ENCODE measurements at regions not wholly inside any gene's neighbourhood (a gene's known extent, or its start where the extent isn't known, plus 50 kb on each side); places are given as distances from the start of the nearest gene placed in this dataset.

GRCh38 chr5:110324876-110325275 is 401.6 kb downstream of the TMEM232 start:
- DNase-seq, result no peak

DNA sequence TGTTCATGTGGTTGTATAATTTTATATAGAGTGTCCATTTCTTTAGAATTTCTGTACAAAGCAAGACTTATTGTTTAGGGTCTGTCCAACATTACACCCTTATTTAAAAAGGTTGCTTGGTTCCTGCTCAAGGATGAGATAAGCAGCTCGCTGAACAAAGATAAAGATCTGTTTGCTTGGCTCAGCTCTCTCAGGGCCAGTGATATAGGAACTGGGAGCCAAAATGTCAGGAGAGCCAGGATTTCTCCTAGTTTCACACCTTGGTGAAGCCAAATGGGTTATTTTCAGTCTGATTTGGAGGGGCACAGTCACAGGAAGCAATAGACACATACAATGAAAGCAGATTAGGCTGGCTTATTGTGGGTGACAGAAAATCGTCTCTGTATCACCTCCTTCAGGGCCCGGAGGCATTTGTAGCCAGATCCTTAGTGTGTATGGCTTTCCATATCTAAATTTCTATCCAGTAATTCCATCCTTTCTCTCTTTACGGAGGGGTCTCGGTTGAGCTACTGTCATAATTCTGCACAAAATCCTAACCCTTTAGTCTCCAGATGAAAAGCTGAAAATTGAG is 396.4 kb downstream of the TMEM232 start:
- DNase-seq, result no peak

GRCh38 chr5:110333384-110333783 is 393.1 kb downstream of the TMEM232 start:
- no peak for DNase-seq

DNA sequence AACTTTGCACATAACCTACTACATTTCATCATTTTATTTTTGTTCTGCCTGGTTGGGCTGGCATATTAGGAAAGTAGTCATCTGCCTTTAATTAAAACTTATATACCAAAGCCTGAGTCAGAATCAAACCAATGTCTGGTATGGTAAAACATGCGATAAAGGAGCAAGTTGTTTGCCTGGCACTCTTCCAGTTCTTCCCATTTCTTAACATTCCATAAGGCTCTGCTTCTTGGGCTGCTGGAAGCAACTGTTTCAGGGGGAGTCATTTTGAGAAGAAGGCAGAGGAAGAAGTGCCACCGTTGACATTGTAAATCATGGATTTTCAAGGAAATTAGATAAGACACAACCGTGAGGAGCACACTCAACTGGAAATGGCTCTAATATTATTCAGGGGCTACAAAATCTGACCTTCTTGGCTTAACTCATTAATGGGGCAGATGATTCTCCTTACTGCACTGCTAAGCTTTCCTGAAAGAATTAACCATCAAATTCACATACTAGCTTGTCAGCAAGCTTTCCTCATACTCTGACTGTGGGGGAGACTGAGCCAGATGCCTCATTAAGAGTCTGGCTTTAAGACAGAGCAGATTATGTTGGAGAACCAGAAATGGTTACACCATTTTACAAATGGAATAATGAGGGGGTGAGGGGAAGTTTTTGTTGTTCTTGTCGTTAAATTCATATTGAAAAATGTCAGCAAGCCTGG is 391.0 kb downstream of the TMEM232 start:
- no peak for DNase-seq

GRCh38 chr5:110338341-110339083 is 388.0 kb downstream of the TMEM232 start:
- DNase-seq, result no peak

GRCh38 chr5:110339399-110339798 is 387.1 kb downstream of the TMEM232 start:
- DNase-seq, result no peak

- no peak for DNase-seq
Measured at GRCh38 chr5:110341836-110342235, 384.6 kb downstream of the TMEM232 start.

DNA sequence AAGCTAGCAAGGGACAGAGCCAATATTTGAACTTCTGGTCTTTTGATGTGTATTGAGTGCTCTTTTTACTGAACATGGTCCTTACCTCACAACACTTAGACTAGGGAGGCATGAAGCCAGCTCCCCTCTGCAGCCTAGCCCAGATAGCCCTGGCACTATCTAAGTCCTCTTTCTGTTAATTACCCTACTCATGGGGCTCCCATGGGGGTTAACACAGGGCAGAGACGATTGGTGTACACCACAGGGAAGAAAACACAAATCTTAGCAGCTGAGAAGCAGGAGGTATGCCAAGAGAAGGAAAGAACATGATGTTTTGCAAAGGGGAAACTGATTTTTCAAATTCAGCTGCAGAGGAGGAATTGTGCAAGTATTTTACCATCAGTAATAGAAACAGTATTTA is 383.8 kb downstream of the TMEM232 start:
- no peak for DNase-seq

- DNase-seq, result no peak
Measured at GRCh38 chr5:110343616-110344015, 382.9 kb downstream of the TMEM232 start.

DNA sequence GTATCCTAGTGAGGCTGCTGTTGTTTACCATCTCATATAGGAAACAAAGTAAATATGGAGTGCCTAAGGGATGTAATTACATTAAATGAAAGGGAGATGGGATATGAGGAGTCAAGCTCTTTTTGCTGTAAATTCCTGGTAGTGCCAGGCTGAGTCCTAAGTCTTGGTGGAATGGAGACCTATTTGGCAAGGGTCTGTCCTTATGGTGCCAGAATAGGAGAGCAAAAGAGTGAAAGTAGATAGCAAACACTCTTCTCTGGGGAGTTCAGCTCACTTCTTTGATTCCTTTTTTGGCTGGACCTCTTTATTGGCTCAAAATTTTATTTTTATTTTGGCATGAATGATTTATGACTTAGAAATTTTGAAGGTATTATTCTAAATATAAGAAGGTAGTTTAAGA is 380.8 kb downstream of the TMEM232 start:
- no peak for DNase-seq

GRCh38 chr5:110346893-110347358 is 379.5 kb downstream of the TMEM232 start:
- no peak for DNase-seq

DNA sequence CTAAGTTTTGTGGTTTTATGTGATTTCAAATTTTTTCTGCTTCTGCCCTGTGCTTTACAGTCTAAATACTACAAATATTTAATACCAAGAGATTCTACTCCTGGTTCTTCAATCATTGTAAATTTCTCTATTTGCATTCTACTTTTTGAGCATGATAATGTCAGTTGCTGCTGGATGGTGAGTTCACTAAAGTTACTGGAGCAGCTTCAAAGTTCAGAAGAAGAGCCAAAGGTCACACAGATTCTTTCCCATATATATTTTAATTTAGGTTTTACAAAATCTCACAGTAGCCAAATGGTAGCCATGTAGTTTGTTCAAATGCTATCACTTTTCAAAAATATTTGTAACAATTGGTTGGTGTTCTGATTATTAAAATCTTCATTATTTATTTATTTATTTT is 378.7 kb downstream of the TMEM232 start:
- DNase-seq, result no peak

- no peak for DNase-seq
Measured at GRCh38 chr5:110351430-110351829, 375.0 kb downstream of the TMEM232 start.

- no peak for DNase-seq
Measured at GRCh38 chr5:110354311-110354710, 372.2 kb downstream of the TMEM232 start.

GRCh38 chr5:110354915-110355644 is 371.4 kb downstream of the TMEM232 start:
- DNase-seq, result no peak

DNA sequence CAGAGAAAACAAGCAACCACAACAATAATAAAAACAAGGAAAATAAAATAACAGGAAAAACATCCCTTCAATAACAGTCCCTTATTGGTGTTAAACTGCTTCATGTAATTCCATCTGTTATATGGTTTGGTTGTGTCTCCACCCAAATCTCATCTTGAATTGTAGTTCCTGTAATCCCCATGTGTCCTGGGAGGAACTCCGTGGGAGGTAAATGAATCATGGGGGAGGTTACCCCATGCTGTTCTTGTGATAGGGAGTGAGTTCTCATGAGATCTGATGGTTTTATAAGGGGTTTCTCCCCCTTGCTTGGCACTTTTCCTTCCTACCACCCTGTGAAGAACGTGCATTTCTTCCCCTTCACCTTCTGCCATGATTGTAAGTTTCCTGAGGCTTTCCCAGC is 369.8 kb downstream of the TMEM232 start:
- DNase-seq, result no peak

- DNase-seq, result no peak
Measured at GRCh38 chr5:110359221-110359620, 367.2 kb downstream of the TMEM232 start.

- DNase-seq, result no peak
Measured at GRCh38 chr5:110361471-110361870, 365.0 kb downstream of the TMEM232 start.

DNA sequence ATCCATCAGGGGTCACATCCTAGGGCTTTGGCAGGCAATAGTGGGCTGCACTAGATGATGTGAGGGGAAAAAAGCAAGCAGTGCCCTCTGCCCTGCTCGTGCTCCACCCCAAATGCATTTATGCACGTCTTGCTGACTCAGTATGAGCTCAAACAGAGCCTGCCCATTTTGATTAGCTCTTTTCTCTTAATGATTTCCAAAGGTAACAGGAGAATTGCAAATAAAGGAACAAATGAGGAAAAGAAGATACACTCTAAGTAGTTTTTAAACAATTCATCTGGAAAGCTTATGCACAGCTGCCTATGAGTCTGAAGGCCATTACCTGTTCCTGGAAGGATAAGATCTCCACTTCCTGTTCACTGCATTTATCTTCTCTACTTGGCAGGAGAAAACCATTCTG is 364.2 kb downstream of the TMEM232 start:
- DNase-seq, result no peak

- no peak for DNase-seq
Measured at GRCh38 chr5:110366716-110367115, 359.8 kb downstream of the TMEM232 start.

All from activated T-cell treated with anti-CD3 and anti-CD28 coated beads, Interleukin-2, amount 50 U/mL, for 1 hour (primary cell).